HEK293T (cell line): ENCODE measurements at regions not wholly inside any gene's neighbourhood (a gene's known extent, or its start where the extent isn't known, plus 50 kb on each side); places are given as distances from the start of the nearest gene placed in this dataset.

ENCODE experiments used
- ARNT ChIP-seq: fragments of 450-650 bp; IDR thresholded peaks from 2 replicates; pipeline ENCODE4 v1.6.1; 2017; ENCODE audit warnings: mild to moderate bottlenecking
- CTBP1 ChIP-seq: fragments of 450-650 bp; IDR thresholded peaks from 2 replicates; pipeline ENCODE4 v1.6.1; 2016; ENCODE audit warnings: borderline replicate concordance
- ELF4 ChIP-seq: fragments of 450-650 bp; IDR thresholded peaks from 2 replicates; pipeline ENCODE4 v1.6.1; 2017; ENCODE audit warnings: antibody characterized with exemption
- FOXA1 ChIP-seq: fragments of 450-650 bp; IDR thresholded peaks from 2 replicates; pipeline ENCODE4 v1.6.1; 2016; ENCODE audit warnings: mild to moderate bottlenecking
- FOXK2 ChIP-seq: fragments of 450-650 bp; IDR thresholded peaks from 2 replicates; pipeline ENCODE4 v1.6.1; 2016; ENCODE audit warnings: mild to moderate bottlenecking
- FOXM1 ChIP-seq: fragments of 450-650 bp; IDR thresholded peaks from 2 replicates; pipeline ENCODE4 v1.6.1; 2017; ENCODE audit warnings: mild to moderate bottlenecking, borderline replicate concordance
- L3MBTL2 ChIP-seq: fragments of 450-650 bp; conservative IDR thresholded peaks from 2 replicates; pipeline ENCODE4 v1.6.1; 2016; ENCODE audit warnings: mild to moderate bottlenecking
- LEF1 ChIP-seq: fragments of 450-650 bp; IDR thresholded peaks from 2 replicates; pipeline ENCODE4 v1.6.1; 2017; ENCODE audit warnings: mild to moderate bottlenecking, borderline replicate concordance
- NFRKB ChIP-seq: fragments of 450-650 bp; IDR thresholded peaks from 2 replicates; pipeline ENCODE4 v1.6.1; 2016; ENCODE audit warnings: mild to moderate bottlenecking, moderate library complexity
- PKNOX1 ChIP-seq: fragments of 450-650 bp; IDR thresholded peaks from 2 replicates; pipeline ENCODE4 v1.6.1; 2016
- SP1 ChIP-seq: fragments of 450-650 bp; IDR thresholded peaks from 2 replicates; pipeline ENCODE4 v1.6.1; 2017
- SUZ12 ChIP-seq: fragments of 450-650 bp; IDR thresholded peaks from 2 replicates; pipeline ENCODE4 v1.6.1; 2016; ENCODE audit warnings: mild to moderate bottlenecking
- TARDBP ChIP-seq: fragments of 450-650 bp; IDR thresholded peaks from 2 replicates; pipeline ENCODE4 v1.6.1; 2016

GRCh38 chr18:25962176-25962575 is 128.2 kb downstream of the SS18 start:
- TF ChIP-seq FOXA1, result no peak
- no peak for TF ChIP-seq SP1
- no peak for TF ChIP-seq FOXM1
- no peak for TF ChIP-seq TARDBP
- TF ChIP-seq SUZ12, result no peak
- TF ChIP-seq PKNOX1, result no peak
- no peak for TF ChIP-seq FOXK2
- no peak for TF ChIP-seq NFRKB
- no peak for TF ChIP-seq LEF1
- TF ChIP-seq ARNT, result no peak
- no peak for TF ChIP-seq ELF4
- TF ChIP-seq CTBP1, result no peak
- TF ChIP-seq L3MBTL2, result no peak
